Activated naive CD4-positive, alpha-beta T cell treated with anti-CD3 and anti-CD28 coated beads for 36 hours (primary cell): ENCODE measurements at regions not wholly inside any gene's neighbourhood (a gene's known extent, or its start where the extent isn't known, plus 50 kb on each side); places are given as distances from the start of the nearest gene placed in this dataset.

Experiments
- CTCF ChIA-PET: fragments of 350-600 bp; sonication (Branson Sonifier 250); formaldehyde crosslinking; loops from one replicate; lab custom pipeline; 2021; ENCODE audit warnings: antibody characterized with exemption; lab: Charles Lee
- DNase-seq: peaks from one replicate; pipeline ENCODE4 v3.0.0-alpha.2; 2020
- H3K27ac Mint-ChIP-seq: one replicate; pipeline ENCODE4 v1.8.0; 2021; ENCODE audit warnings: mild to moderate bottlenecking, mixed read lengths
- H3K27me3 Mint-ChIP-seq: one replicate; pipeline ENCODE4 v1.8.0; 2021; ENCODE audit warnings: low read depth, mixed read lengths
- H3K36me3 Mint-ChIP-seq: one replicate; pipeline ENCODE4 v1.8.0; 2021; ENCODE audit warnings: low read depth, mixed read lengths
- H3K4me1 Mint-ChIP-seq: one replicate; pipeline ENCODE4 v1.8.0; 2021; ENCODE audit warnings: low read depth, mixed read lengths
- H3K4me3 Mint-ChIP-seq: one replicate; pipeline ENCODE4 v1.8.0; 2021; ENCODE audit warnings: mild to moderate bottlenecking, moderate library complexity, mixed read lengths
- H3K9me3 Mint-ChIP-seq: one replicate; pipeline ENCODE4 v1.8.0; 2021; ENCODE audit warnings: mixed read lengths
- intact Hi-C: fragments of 100-400 bp; cut with micrococcal nuclease; formaldehyde crosslinking; loops from one replicate; pipeline ENCODE4 v1.15.1; 2023

DNA sequence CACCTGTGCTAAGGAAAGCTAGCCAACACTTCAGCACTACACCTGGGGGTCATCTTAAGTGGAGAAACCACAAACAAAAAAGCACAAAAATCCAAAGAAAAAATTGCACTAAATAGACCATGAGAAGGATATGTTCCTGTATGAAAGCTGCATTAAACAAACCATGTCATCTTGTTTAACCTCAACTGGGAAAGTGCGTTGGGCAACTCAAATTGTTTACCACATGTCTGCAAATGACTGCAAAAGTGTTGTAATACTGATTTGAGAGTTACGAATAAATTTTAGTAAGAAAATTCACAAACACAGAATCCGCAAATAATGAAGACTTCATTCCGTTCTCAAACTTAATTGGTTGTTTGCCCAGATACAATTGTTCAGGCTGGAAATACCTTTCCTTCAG lies 111.9 kb upstream of the EGFR start:
- CTCF ChIA-PET = interaction anchor here (0.5 to 0.6 kb wide), 2 partner anchors 10 to 155 kb away, joined by 3 read pairs; no protein-coding TSS in a partner anchor
- intact Hi-C loops = no loop called here
- no peak overlapping the region for H3K27ac Mint-ChIP-seq

DNA sequence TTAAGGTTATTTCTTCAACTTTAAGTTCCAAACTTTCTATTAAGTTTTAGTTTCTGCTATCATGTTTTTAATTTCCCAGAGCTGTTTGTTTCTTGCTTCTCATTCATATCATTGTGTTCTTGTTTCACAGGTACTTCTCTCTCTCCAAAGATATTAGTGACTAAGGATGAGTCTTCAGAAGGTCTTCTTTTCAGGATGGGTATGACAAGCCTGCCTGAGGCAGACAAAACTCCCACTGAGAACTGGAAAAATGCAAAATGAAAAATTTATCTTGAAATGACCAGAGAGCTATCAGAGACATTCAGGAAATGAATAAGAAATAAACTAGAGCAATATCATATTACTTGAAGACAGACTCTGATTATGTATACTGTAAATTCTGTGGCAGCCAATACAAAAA lies 110.8 kb upstream of the EGFR start:
- peaks cover 3% of the 10 kb centered on the region for H3K9me3 Mint-ChIP-seq
- intact Hi-C loops = no loop called here
- peaks cover 4% of the 10 kb centered on the region for H3K27me3 Mint-ChIP-seq
- no peaks in the 10 kb centered on the region for H3K4me1 Mint-ChIP-seq
- CTCF ChIA-PET = no interaction called here
- H3K36me3 Mint-ChIP-seq = no peaks in the 10 kb centered on the region
- no peak for DNase-seq
- H3K27ac Mint-ChIP-seq = no peak overlapping the region
- no peak overlapping the region for H3K4me3 Mint-ChIP-seq

More for the DNA sequence above, 111.9 kb upstream of the EGFR start:
- Mint-ChIP-seq H3K4me3 (no peak overlapping the region), H3K9me3 (peaks cover 3% of the 10 kb centered on the region), H3K36me3 (no peaks in the 10 kb centered on the region), H3K4me1 (no peaks in the 10 kb centered on the region), H3K27me3 (peaks cover 7% of the 10 kb centered on the region)
- DNase-seq = no peak

DNA sequence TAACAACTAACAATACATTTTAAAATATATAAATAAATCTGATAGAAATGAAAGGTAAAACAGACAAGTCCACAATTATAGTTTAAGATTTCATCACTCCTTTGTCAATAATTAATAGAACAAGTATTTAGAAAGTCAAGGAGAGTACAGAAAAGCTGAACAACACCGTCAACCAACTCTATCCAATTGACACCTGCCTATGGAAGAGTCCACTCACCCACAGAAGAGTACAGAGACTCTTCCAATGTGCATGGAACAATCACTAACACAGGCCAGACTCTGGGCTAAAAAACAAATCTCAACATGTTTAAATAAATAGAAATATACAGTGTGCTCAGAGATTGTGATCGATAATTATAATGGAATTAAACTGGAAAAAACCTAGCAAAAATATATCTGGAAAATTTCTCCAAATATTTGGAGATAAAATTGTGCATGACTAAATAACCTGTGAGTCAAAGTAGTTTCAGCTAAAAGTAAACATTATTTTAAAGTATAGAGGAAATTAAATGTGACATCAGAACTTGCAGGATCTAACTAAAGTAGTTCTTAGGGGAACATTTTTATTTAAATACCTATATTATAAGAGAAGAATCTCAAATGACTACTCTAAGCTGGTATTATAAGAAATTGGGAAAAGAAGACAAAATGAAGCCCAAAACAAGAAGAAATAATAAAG lies 109.9 kb upstream of the EGFR start:
- DNase-seq = no peak
- H3K9me3 Mint-ChIP-seq = peaks cover 3% of the 10 kb centered on the region
- no peaks in the 10 kb centered on the region for H3K36me3 Mint-ChIP-seq
- no peaks in the 10 kb centered on the region for H3K4me1 Mint-ChIP-seq
- no peak overlapping the region for H3K4me3 Mint-ChIP-seq
- intact Hi-C loops = no loop called here
- H3K27me3 Mint-ChIP-seq = peaks cover 4% of the 10 kb centered on the region
- no peak overlapping the region for H3K27ac Mint-ChIP-seq
- CTCF ChIA-PET = no interaction called here

DNA sequence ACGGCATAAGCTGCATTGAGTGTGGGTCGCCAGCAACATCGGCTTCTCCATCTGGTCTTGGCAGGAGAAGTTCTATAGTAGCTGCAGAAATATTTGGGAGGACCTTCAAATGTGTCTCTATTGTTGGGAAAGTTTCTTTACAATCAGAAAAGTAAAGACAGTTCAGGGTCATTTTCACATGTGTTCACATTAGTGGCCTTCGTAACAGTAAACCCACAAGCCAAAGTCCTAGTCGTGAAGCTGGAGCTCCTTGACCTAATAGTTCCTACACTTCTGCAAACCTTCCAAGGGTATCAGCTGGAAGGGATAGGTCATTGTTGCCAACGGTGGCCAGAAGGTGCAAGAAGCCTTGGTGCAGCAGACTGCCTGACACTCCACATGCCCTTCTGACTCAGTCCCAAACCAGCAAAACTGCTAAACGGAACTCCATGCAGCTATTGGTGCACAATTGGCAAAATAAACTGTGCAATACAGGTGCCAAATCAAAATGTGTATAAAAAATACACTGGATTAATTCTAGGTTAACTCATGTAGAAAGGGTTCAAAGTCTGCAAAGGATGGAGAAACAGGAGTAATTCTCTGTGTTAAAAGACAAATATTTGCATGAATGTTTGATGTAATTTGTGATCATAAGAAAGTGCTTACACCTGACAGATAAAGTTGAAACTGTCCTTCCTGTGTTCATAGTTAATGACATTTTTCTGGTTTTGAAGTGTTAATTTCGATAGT lies 102.8 kb upstream of the EGFR start:
- intact Hi-C loops = no loop called here
- no peaks in the 10 kb centered on the region for H3K4me1 Mint-ChIP-seq
- H3K27me3 Mint-ChIP-seq = no peaks in the 10 kb centered on the region
- CTCF ChIA-PET = no interaction called here
- no peak overlapping the region for H3K27ac Mint-ChIP-seq
- no peaks in the 10 kb centered on the region for H3K9me3 Mint-ChIP-seq
- H3K36me3 Mint-ChIP-seq = no peaks in the 10 kb centered on the region
- DNase-seq = no peak
- no peak overlapping the region for H3K4me3 Mint-ChIP-seq

DNA sequence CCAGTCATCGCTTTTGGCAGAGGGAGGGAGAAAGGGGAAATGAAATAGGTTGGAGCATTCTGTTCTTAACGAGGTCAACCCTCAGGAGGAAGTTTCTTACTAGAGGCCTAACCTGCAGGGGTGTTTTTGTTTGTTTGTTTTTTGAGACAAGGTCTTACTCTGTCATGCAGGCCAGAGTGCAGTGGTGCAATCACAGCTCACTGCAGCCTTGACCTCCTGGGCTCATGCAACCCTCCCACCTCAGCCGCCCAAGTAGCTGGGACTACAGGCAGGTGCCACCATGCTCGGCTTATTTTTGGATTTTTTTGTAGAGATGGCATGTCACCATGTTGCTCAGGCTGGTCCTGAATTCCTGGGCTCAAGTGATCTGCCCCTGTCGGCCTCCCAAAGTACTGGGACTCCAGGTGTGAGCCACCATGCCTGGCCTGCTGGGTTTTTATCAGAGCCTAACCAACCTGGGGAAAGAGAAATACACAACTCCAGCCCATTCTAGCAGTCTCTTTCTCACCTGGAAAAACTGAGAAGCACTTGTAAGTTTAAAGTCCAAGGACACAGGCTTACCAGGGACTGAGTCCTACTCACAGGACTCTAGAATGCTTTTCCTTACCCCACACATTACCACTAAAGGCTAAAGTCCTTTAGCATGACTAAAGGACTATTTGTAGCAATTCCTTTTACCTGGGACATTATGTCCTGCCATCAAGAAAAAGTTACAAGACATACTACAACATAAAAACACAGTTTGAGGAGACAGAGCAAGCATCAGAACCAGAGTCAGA lies 101.0 kb upstream of the EGFR start:
- H3K27me3 Mint-ChIP-seq = no peaks in the 10 kb centered on the region
- intact Hi-C loops = no loop called here
- no peak for DNase-seq
- no peaks in the 10 kb centered on the region for H3K9me3 Mint-ChIP-seq
- no peak overlapping the region for H3K27ac Mint-ChIP-seq
- no peaks in the 10 kb centered on the region for H3K4me1 Mint-ChIP-seq
- no peak overlapping the region for H3K4me3 Mint-ChIP-seq
- no peaks in the 10 kb centered on the region for H3K36me3 Mint-ChIP-seq
- CTCF ChIA-PET = no interaction called here

DNA sequence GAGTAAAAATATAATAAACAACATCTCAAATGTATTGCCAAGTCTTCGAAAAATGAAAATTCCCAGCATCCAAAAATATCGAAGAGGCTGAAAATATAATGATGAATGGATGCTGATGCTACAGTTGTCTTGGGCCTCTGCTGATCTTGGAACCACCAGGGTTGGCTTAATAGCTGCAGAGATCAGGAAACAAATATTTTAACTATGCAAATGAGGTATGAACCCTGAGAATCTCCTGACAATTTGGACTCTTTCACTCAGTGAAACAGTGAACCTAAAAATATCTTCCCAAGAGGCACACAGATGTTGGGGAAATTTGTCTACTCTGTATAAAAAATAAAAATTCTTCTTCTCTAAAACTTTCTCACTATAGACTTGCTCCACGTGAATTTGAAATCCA lies 97.7 kb upstream of the EGFR start:
- CTCF ChIA-PET = interaction anchor here (0.6 kb wide), 1 partner anchor 23 kb away, joined by 3 read pairs; no protein-coding TSS in a partner anchor

DNA sequence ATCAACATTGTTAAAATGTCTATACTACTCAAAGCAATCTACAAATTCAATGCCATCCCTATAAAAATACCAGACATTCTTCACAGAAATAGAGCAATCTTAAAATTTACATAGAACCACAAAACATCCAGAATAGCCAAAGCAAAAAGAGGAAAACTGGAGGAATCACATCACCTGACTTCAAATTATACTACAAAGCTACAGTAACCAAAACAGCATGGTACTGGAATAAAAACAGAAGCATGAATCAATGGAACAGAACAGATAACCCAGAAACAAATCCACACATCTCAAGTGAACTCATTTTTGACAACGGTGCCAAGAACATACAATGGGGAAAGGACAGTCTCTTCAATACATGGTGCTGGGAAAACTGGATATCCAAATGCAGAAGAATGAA lies 87.3 kb upstream of the EGFR start:
- Mint-ChIP-seq H3K36me3 (no peaks in the 10 kb centered on the region), H3K27me3 (peaks cover 49% of the 10 kb centered on the region), H3K4me3 (no peak overlapping the region), H3K9me3 (peaks cover 13% of the 10 kb centered on the region), H3K4me1 (peaks cover 2% of the 10 kb centered on the region), H3K27ac (no peak overlapping the region)
- CTCF ChIA-PET = no interaction called here
- intact Hi-C loops = no loop called here
- no peak for DNase-seq

More for the DNA sequence above, 97.7 kb upstream of the EGFR start:
- no peaks in the 10 kb centered on the region for H3K4me1 Mint-ChIP-seq
- H3K9me3 Mint-ChIP-seq = peaks cover 11% of the 10 kb centered on the region
- intact Hi-C loops = no loop called here
- H3K27me3 Mint-ChIP-seq = peaks cover 4% of the 10 kb centered on the region
- no peak overlapping the region for H3K4me3 Mint-ChIP-seq
- no peak overlapping the region for H3K27ac Mint-ChIP-seq
- no peaks in the 10 kb centered on the region for H3K36me3 Mint-ChIP-seq
- no peak for DNase-seq

DNA sequence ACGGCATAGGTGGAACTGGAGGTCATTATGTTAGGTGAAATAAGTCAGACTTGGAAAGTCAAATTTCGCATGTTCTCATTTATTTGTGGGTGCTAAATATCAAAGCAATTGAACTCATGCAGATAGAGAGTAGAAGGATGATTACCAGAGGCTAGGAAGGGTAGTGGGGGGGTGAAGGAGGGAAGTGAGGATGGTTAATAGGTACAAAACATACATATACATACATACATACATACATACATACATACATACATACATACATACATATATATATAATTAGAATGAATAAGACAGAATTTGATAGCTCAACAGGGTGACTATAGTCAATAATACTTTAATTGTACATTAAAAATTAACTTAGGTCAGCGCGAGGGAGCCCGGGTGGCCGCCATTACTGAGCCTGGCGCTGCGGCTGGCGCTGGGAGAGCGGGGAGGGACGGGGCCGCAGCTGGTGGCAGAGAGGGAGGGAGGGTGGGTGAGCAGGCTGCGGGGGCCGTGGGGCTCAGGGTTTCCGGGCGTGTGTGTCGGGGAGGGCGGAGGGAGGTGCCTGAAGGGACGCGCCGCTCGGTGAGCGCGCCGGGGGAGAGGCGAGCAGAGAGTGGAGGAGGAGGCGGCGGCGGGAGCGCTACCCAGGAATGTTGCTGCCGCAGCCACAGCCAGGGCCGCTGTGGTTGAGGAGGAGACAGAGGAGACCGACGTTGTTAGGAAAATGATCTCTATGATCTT lies 85.8 kb upstream of the EGFR start:
- H3K4me3 Mint-ChIP-seq = no peak overlapping the region
- peaks cover 13% of the 10 kb centered on the region for H3K9me3 Mint-ChIP-seq
- H3K27me3 Mint-ChIP-seq = peaks cover 46% of the 10 kb centered on the region
- CTCF ChIA-PET = no interaction called here
- no peak overlapping the region for H3K27ac Mint-ChIP-seq
- peaks cover 2% of the 10 kb centered on the region for H3K4me1 Mint-ChIP-seq
- no peak for DNase-seq
- H3K36me3 Mint-ChIP-seq = no peaks in the 10 kb centered on the region
- intact Hi-C loops = no loop called here

DNA sequence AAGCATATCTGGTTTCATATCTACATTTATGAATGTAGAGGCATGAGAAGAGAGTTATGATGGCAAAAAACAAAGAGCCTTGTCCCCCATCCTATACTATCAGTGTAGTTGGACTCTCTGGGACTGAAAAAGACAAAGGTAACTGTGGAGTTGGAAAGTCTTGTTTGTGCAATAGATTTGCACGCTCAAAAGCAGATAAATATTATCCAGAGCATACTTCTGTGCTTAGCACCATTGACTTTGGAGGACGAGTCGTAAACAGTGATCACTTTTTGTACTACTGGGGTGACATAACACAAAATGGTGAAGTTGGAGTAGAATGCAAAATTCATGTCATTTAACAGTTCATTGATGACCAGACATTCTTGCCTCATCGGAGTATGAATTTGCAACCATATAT lies 85.2 kb upstream of the EGFR start:
- Mint-ChIP-seq H3K4me3 (no peak overlapping the region), H3K27ac (no peak overlapping the region), H3K4me1 (peaks cover 2% of the 10 kb centered on the region), H3K27me3 (peaks cover 44% of the 10 kb centered on the region), H3K9me3 (peaks cover 13% of the 10 kb centered on the region), H3K36me3 (no peaks in the 10 kb centered on the region)
- CTCF ChIA-PET = no interaction called here
- no peak for DNase-seq
- intact Hi-C loops = no loop called here

DNA sequence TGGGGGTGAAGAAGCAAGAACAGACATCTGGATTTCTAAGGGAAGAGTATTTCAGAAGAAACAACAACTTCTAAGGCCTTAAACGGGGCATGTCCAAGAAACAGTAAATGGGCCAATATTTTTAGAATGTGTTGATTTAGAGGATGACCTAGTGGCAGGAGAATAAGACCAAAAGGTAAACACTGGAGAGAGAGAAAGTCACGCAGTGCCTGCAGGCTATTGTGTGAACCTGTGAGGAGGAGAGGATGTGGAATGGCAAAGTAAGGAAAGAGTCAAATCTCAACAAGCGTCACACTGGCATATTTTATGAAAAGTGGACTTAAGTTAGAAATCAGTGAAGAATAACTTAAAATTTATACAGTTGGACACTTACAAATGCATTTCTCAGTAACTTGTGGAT lies 78.1 kb upstream of the EGFR start:
- Mint-ChIP-seq H3K4me3 (no peak overlapping the region), H3K4me1 (no peaks in the 10 kb centered on the region), H3K27me3 (peaks cover 1% of the 10 kb centered on the region), H3K36me3 (no peaks in the 10 kb centered on the region), H3K9me3 (peaks cover 8% of the 10 kb centered on the region), H3K27ac (no peak overlapping the region)
- CTCF ChIA-PET = no interaction called here
- intact Hi-C loops = no loop called here
- no peak for DNase-seq

DNA sequence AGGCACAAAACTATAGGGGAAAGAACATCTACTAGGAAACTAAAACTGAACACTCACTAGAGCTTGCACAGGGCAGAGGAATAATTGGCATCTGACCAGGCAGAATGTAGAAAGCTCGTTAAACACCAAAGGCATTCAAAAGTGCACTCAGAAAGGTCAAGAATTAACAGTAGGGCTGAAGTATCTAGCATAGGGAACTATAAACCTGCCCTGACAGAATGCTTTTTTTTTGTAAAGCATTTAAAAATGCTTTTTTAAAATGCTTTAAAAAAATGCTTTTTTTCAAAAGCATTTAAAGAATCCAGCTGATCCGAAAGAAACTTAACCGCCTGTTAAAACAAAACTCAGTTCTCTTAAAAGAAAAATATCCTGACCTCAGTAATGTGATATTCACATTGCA lies 74.6 kb upstream of the EGFR start:
- no peak for DNase-seq
- CTCF ChIA-PET = no interaction called here
- peaks cover 8% of the 10 kb centered on the region for H3K9me3 Mint-ChIP-seq
- H3K4me3 Mint-ChIP-seq = no peak overlapping the region
- no peaks in the 10 kb centered on the region for H3K27me3 Mint-ChIP-seq
- H3K27ac Mint-ChIP-seq = no peak overlapping the region
- H3K4me1 Mint-ChIP-seq = no peaks in the 10 kb centered on the region
- intact Hi-C loops = no loop called here
- H3K36me3 Mint-ChIP-seq = no peaks in the 10 kb centered on the region

DNA sequence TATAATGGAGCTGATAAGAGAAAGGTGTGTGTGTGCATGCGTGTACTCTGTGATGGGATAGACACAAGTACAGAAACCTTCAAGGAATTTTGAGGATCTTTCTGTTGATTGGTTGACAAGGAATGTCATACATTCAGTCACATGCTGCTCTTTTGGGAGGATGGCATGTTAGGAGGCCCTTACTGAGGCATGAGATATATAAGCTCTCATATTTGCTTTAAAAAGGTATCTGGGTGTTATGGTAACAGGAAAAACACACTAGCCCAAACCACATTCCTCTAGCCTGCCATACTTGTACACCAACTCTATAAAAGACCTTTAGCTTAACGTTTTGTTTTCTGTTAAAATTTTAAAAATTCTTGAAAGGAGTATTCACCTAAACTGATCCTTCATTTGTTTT lies 72.5 kb upstream of the EGFR start:
- Mint-ChIP-seq H3K27ac (no peak overlapping the region), H3K36me3 (no peaks in the 10 kb centered on the region), H3K4me3 (no peak overlapping the region), H3K4me1 (no peaks in the 10 kb centered on the region), H3K27me3 (no peaks in the 10 kb centered on the region), H3K9me3 (peaks cover 4% of the 10 kb centered on the region)
- no peak for DNase-seq
- CTCF ChIA-PET = interaction anchor here (1.0 kb wide), 1 partner anchor 276 kb away, joined by 3 read pairs; no protein-coding TSS in a partner anchor
- intact Hi-C loops = no loop called here
